Endometrial microvascular endothelial cells (primary cell): ENCODE measurements at regions not wholly inside any gene's neighbourhood (a gene's known extent, or its start where the extent isn't known, plus 50 kb on each side); places are given as distances from the start of the nearest gene placed in this dataset.
"Not testable (repeated sequence)": the region's sequence is repeated elsewhere in the genome, so short reads cannot be mapped to it uniquely, and the experiment has no call there.

Experiments
- in situ Hi-C: cut with HindIII; loops from 2 replicates; pipeline ENCODE4 v1.10.0; 2017; ENCODE audit warnings: low sequenced_read_pairs, low pct_unique_long_range_greater_than_20kb; ENCODE audit errors: inconsistent ontology term

GRCh38 chr1:29394521-29395225, 158.4 kb downstream of the PTPRU start:
- in situ Hi-C loops, result no loop called here

GRCh38 chr1:29393451-29393826, 157.1 kb downstream of the PTPRU start:
- in situ Hi-C loops, result no loop called here

- in situ Hi-C loops, result no loop called here
Measured at GRCh38 chr1:29392486-29393450, 156.4 kb downstream of the PTPRU start.

GRCh38 chr1:29392036-29392435, 155.7 kb downstream of the PTPRU start:
- in situ Hi-C loops, result no loop called here

- in situ Hi-C loops, result no loop called here
Measured at GRCh38 chr1:29391362-29391880, 155.1 kb downstream of the PTPRU start.

- in situ Hi-C loops, result no loop called here
Measured at GRCh38 chr1:29390491-29391361, 154.4 kb downstream of the PTPRU start.

GRCh38 chr1:29390075-29390474, 153.8 kb downstream of the PTPRU start:
- in situ Hi-C loops, result no loop called here

- in situ Hi-C loops, result no loop called here
Measured at GRCh38 chr1:29389533-29390041, 153.3 kb downstream of the PTPRU start.

GRCh38 chr1:29388884-29389283, 152.6 kb downstream of the PTPRU start:
- in situ Hi-C loops, result no loop called here

GRCh38 chr1:29388170-29388569, 151.8 kb downstream of the PTPRU start:
- in situ Hi-C loops, result no loop called here

- in situ Hi-C loops, result no loop called here
Measured at GRCh38 chr1:29387210-29387609, 150.9 kb downstream of the PTPRU start.

GRCh38 chr1:29386453-29386852, 150.1 kb downstream of the PTPRU start:
- in situ Hi-C loops, result not testable (repeated sequence)

GRCh38 chr1:29385966-29386365, 149.6 kb downstream of the PTPRU start:
- in situ Hi-C loops, result no loop called here

- in situ Hi-C loops, result no loop called here
Measured at GRCh38 chr1:29384496-29385015, 148.2 kb downstream of the PTPRU start.

GRCh38 chr1:29383746-29384371, 147.5 kb downstream of the PTPRU start:
- in situ Hi-C loops, result no loop called here

- in situ Hi-C loops, result no loop called here
Measured at GRCh38 chr1:29382851-29383745, 146.8 kb downstream of the PTPRU start.

GRCh38 chr1:29381426-29381825, 145.1 kb downstream of the PTPRU start:
- in situ Hi-C loops, result no loop called here
